WERI-Rb-1 (cell line): ENCODE measurements at regions not wholly inside any gene's neighbourhood (a gene's known extent, or its start where the extent isn't known, plus 50 kb on each side); places are given as distances from the start of the nearest gene placed in this dataset.

Source experiments
- DNase-seq: peaks from one replicate; pipeline ENCODE4 v3.0.0-alpha.2; 2020
- H3K27ac ChIP-seq: fragments of 250-450 bp; sonication (Bioruptor Pico); 2 replicates; pipeline ENCODE4 v1.5.1; 2020; ENCODE audit warnings: mild to moderate bottlenecking, moderate library complexity
- H3K27me3 ChIP-seq: fragments of 250-450 bp; sonication (Bioruptor Pico); 2 replicates; pipeline ENCODE4 v1.5.1; 2021; ENCODE audit warnings: mild to moderate bottlenecking, low read depth, moderate library complexity; ENCODE audit not compliant: insufficient read depth, severe bottlenecking
- H3K36me3 ChIP-seq: fragments of 250-450 bp; sonication (Bioruptor Pico); 2 replicates; pipeline ENCODE4 v1.5.1; 2020; ENCODE audit warnings: mild to moderate bottlenecking, moderate library complexity
- H3K4me3 ChIP-seq: 2 replicates; pipeline ENCODE4 v1.5.1; 2011; ENCODE audit warnings: low read depth, mild to moderate bottlenecking, control low read depth, low read length
- H3K9me3 ChIP-seq: fragments of 250-450 bp; sonication (Bioruptor Pico); 2 replicates; pipeline ENCODE4 v1.5.1; 2021; ENCODE audit warnings: mild to moderate bottlenecking, moderate library complexity; ENCODE audit not compliant: severe bottlenecking
- TF ChIP-seq, protein P1 (sequence below): IDR thresholded peaks from 2 replicates; pipeline ENCODE4 v1.5.1; 2011; ENCODE audit warnings: low read depth, mild to moderate bottlenecking, control low read depth, inconsistent platforms, low read length

DNA sequence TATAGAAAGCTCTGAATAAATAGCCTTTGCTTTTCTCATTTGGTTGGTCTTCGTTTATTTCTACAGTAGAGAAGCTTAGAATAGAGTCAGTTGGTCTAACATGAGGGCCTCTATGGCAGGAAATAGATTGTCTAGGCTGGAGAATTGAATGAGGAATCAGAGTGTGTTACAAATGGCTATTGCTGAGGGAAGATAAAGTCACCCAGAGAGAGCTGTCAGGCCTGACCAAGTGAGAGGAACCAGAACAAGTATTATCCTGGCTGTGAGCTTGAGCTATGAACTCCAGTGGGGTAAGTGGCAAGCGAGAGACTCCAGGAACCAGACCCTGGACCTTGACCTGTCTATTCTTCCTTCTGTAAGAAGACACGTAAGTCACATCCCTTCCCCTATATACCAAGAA, 353.1 kb downstream of the CD83 start:
- H3K27me3 ChIP-seq, result no peaks in the 10 kb centered on the region
- TF ChIP-seq, protein P1, sequence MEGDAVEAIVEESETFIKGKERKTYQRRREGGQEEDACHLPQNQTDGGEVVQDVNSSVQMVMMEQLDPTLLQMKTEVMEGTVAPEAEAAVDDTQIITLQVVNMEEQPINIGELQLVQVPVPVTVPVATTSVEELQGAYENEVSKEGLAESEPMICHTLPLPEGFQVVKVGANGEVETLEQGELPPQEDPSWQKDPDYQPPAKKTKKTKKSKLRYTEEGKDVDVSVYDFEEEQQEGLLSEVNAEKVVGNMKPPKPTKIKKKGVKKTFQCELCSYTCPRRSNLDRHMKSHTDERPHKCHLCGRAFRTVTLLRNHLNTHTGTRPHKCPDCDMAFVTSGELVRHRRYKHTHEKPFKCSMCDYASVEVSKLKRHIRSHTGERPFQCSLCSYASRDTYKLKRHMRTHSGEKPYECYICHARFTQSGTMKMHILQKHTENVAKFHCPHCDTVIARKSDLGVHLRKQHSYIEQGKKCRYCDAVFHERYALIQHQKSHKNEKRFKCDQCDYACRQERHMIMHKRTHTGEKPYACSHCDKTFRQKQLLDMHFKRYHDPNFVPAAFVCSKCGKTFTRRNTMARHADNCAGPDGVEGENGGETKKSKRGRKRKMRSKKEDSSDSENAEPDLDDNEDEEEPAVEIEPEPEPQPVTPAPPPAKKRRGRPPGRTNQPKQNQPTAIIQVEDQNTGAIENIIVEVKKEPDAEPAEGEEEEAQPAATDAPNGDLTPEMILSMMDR, result no peak
- H3K4me3 ChIP-seq, result no peak overlapping the region
- H3K9me3 ChIP-seq, result no peaks in the 10 kb centered on the region
- H3K27ac ChIP-seq, result no peak overlapping the region
- H3K36me3 ChIP-seq, result no peaks in the 10 kb centered on the region
- DNase-seq, result no peak

DNA sequence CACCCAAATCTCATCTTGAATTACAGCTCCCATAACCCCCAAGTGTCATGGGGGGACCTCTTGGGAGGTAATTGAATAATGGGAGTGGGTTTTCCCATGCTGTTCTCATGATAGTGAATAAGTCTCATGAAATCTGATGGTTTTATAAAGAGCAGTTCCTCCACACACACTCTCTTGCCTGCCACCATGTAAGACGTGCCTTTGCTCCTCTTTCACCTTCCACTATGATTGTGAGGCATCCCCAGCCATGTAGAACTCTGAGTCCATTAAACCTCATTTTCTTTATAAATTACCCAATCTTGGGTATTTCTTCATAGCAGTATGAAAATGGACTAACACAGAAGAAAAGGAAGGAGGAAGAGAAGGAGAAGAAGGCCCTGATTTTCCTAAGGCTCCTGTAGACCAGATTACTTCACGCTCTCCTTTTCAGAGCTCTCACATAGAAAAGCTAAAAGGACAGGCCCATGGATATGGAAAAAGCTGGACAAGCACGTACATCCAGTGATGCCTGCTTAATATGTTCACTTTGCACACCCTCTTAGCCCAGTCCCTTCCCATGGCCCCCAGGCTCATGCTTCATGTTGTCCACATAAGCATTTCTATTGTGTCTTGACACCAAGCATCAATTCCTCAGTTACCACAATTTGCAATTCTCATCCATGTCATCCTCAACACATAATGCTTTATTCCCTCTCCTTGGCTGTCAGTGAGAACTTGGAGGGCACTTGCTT, 354.8 kb downstream of the CD83 start:
- H3K9me3 ChIP-seq, result no peaks in the 10 kb centered on the region
- no peaks in the 10 kb centered on the region for H3K36me3 ChIP-seq
- H3K27me3 ChIP-seq, result no peaks in the 10 kb centered on the region
- H3K4me3 ChIP-seq, result no peak overlapping the region
- no peak overlapping the region for H3K27ac ChIP-seq
- TF ChIP-seq, protein P1, result no peak
- DNase-seq, result no peak

DNA sequence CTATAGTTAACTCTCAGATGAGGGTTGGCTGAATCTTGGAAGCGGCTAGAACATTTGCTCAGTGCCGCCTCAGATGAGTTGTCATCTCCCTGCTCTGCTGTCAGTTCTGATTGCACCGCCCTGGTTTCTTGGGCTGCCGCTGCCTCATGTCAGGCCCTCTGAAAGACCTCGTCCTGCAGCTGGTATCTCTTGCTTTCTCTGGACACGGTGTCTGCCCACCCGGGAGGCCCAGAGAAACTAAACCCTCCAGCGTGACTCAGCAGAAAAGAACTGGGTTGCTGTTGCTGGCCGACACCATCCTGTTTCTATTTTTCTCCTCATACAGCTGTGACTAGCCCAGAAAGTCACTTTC, 355.4 kb downstream of the CD83 start:
- TF ChIP-seq, protein P1, result no peak
- H3K27ac ChIP-seq, result no peak overlapping the region
- no peaks in the 10 kb centered on the region for H3K36me3 ChIP-seq
- DNase-seq, result no peak
- H3K9me3 ChIP-seq, result no peaks in the 10 kb centered on the region
- no peak overlapping the region for H3K4me3 ChIP-seq
- no peaks in the 10 kb centered on the region for H3K27me3 ChIP-seq

DNA sequence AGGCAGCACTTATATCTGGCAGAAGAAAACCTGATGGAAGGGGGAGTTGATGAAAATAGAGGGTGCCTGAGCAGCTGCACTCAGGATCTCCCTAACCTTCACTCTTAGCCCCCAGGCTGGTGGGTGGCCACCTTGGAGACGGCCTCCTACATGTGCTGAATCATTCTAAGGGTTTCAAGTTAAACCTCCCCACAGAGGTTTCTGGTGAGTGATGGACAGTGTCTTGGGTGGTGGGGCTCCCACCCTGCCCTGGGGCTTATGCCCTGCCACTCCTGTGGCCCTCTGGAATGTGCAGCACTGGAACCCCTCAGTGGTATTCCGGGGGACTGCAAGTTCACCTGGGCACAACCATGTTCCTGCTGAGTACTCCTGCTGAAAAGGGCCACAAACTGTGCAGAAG, 357.2 kb downstream of the CD83 start:
- DNase-seq, result no peak
- H3K27me3 ChIP-seq, result no peaks in the 10 kb centered on the region
- no peaks in the 10 kb centered on the region for H3K9me3 ChIP-seq
- no peak overlapping the region for H3K27ac ChIP-seq
- H3K4me3 ChIP-seq, result no peak overlapping the region
- no peaks in the 10 kb centered on the region for H3K36me3 ChIP-seq
- TF ChIP-seq, protein P1, result peak; percentile 47

DNA sequence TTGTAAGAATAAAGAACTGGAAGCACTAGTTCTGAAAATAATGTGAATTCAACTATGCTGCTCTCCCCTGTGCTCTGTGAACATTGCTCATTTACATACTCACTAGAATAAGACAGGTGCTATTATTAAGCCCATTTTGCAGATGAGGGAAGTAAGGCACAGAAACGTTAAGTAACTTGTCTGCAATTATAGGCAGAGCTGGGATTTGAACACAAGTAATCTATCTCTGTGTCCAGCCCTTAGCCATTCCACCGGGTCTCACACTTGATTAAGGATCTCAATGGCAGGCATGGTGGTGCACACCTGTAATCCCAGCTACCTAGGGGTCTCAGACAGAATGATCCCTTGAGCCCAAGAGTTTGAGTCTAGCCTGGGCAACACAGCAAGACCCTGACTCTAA, 357.7 kb downstream of the CD83 start:
- Histone ChIP-seq H3K36me3 (no peaks in the 10 kb centered on the region), H3K4me3 (no peak overlapping the region), H3K27ac (no peak overlapping the region), H3K27me3 (no peaks in the 10 kb centered on the region), H3K9me3 (no peaks in the 10 kb centered on the region)
- TF ChIP-seq, protein P1, result no peak
- no peak for DNase-seq
